ENCODE measurements at regions not wholly inside any gene's neighbourhood (a gene's known extent, or its start where the extent isn't known, plus 50 kb on each side); places are given as distances from the start of the nearest gene placed in this dataset.

DNA sequence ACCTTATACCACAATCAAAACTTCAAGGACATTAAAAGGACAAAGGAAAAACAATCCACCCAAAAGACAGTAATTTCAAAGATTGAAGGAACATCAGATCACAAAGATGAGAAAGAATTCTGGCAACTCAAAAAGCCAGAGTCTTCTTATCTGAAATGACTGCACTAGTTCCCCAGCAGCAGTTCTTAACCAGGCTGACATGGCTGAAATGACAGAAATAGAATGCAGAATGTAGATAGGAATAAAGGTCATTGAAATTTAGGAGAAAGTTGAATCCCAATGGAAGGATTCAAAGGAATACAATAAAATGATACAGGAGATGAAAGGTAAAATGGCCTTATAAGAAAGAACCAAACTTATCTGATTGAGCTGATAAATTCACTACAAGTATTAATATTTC, 231.4 kb downstream of the CD109 start:
- TF ChIP-seq, protein P1, sequence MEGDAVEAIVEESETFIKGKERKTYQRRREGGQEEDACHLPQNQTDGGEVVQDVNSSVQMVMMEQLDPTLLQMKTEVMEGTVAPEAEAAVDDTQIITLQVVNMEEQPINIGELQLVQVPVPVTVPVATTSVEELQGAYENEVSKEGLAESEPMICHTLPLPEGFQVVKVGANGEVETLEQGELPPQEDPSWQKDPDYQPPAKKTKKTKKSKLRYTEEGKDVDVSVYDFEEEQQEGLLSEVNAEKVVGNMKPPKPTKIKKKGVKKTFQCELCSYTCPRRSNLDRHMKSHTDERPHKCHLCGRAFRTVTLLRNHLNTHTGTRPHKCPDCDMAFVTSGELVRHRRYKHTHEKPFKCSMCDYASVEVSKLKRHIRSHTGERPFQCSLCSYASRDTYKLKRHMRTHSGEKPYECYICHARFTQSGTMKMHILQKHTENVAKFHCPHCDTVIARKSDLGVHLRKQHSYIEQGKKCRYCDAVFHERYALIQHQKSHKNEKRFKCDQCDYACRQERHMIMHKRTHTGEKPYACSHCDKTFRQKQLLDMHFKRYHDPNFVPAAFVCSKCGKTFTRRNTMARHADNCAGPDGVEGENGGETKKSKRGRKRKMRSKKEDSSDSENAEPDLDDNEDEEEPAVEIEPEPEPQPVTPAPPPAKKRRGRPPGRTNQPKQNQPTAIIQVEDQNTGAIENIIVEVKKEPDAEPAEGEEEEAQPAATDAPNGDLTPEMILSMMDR (IDR thresholded peaks at IDR 0.05 in 8 of 11, conservative IDR thresholded peaks at IDR 0.05 in 3 of 11), result no peak
- TF ChIP-seq POLR2AphosphoS5 (IDR thresholded peaks at IDR 0.05), result no peak
- no peak for TF ChIP-seq POLR2A (IDR thresholded peaks at IDR 0.05)
